Astrocyte (in vitro differentiated cells and primary cell): ENCODE measurements at regions not wholly inside any gene's neighbourhood (a gene's known extent, or its start where the extent isn't known, plus 50 kb on each side); places are given as distances from the start of the nearest gene placed in this dataset.

Experiments
- DNase-seq: peaks from one replicate; pipeline ENCODE4 v3.0.0-alpha.2; 2010; ENCODE audit warnings: low read depth
- FAIRE-seq: peaks from 2 replicates; lab custom pipeline; 2011; peaks lifted over from hg19 to GRCh38; lab: Jason Lieb, UNC
- H2AFZ ChIP-seq: 2 replicates; pipeline ENCODE4 v1.6.0; 2012; ENCODE audit warnings: low read depth, low read length, inconsistent platforms
- H3K27ac ChIP-seq: 2 replicates; pipeline ENCODE4 v1.5.1; 2011; ENCODE audit warnings: low read depth, low read length, inconsistent platforms
- H3K27me3 ChIP-seq: 2 replicates; pipeline ENCODE4 v1.6.0; 2011; ENCODE audit warnings: low read length, inconsistent platforms; ENCODE audit not compliant: insufficient read depth
- H3K36me3 ChIP-seq: 2 replicates; pipeline ENCODE4 v1.5.1; 2011; ENCODE audit warnings: low read length, inconsistent platforms; ENCODE audit not compliant: insufficient read depth
- H3K4me1 ChIP-seq: 2 replicates; pipeline ENCODE4 v1.5.1; 2011; ENCODE audit warnings: low read length, inconsistent platforms; ENCODE audit not compliant: insufficient read depth
- H3K4me2 ChIP-seq: 2 replicates; pipeline ENCODE4 v1.6.0; 2012; ENCODE audit warnings: low read length, inconsistent platforms
- H3K4me3 ChIP-seq: 2 replicates; pipeline ENCODE4 v1.5.1; 2011; ENCODE audit warnings: low read depth, mild to moderate bottlenecking, low read length, inconsistent platforms; ENCODE audit not compliant: insufficient read depth
- H3K79me2 ChIP-seq: 2 replicates; pipeline ENCODE4 v1.6.0; 2012; ENCODE audit warnings: mild to moderate bottlenecking, low read length, inconsistent platforms; ENCODE audit not compliant: insufficient read depth
- H3K9ac ChIP-seq: 2 replicates; pipeline ENCODE4 v1.6.0; 2012; ENCODE audit warnings: mild to moderate bottlenecking, low read length, inconsistent platforms
- H3K9me3 ChIP-seq: 2 replicates; pipeline ENCODE4 v1.5.1; 2012; ENCODE audit warnings: low read depth, mild to moderate bottlenecking, low read length, inconsistent platforms; ENCODE audit not compliant: insufficient read depth
- H4K20me1 ChIP-seq: 2 replicates; pipeline ENCODE4 v1.6.0; 2012; ENCODE audit warnings: low read length, inconsistent platforms; ENCODE audit not compliant: insufficient read depth
- H3K27ac Mint-ChIP-seq: one replicate; pipeline ENCODE4 v1.8.0; 2021; ENCODE audit warnings: mild to moderate bottlenecking, mixed read lengths; ENCODE audit not compliant: unreplicated experiment
- H3K27me3 Mint-ChIP-seq: one replicate; pipeline ENCODE4 v1.8.0; 2021; ENCODE audit warnings: low read depth, mixed read lengths; ENCODE audit not compliant: unreplicated experiment
- H3K36me3 Mint-ChIP-seq: one replicate; pipeline ENCODE4 v1.8.0; 2021; ENCODE audit warnings: low read depth, mixed read lengths; ENCODE audit not compliant: unreplicated experiment
- H3K4me1 Mint-ChIP-seq: one replicate; pipeline ENCODE4 v1.8.0; 2021; ENCODE audit warnings: low read depth, mixed read lengths; ENCODE audit not compliant: unreplicated experiment
- H3K4me3 Mint-ChIP-seq: one replicate; pipeline ENCODE4 v1.8.0; 2021; ENCODE audit warnings: mild to moderate bottlenecking, moderate library complexity, mixed read lengths; ENCODE audit not compliant: unreplicated experiment
- H3K9me3 Mint-ChIP-seq: one replicate; pipeline ENCODE4 v1.8.0; 2021; ENCODE audit warnings: mild to moderate bottlenecking, mixed read lengths; ENCODE audit not compliant: unreplicated experiment
- CTCF ChIP-seq: IDR thresholded peaks from 2 replicates; pipeline ENCODE4 v1.5.1; 2011; ENCODE audit warnings: low read depth, mild to moderate bottlenecking, inconsistent platforms, low read length, moderate library complexity; ENCODE audit not compliant: insufficient read depth
- EZH2 ChIP-seq: IDR thresholded peaks from 2 replicates; pipeline ENCODE4 v1.6.1; 2012; ENCODE audit warnings: mild to moderate bottlenecking, low read length, inconsistent platforms; ENCODE audit not compliant: insufficient read depth

DNA sequence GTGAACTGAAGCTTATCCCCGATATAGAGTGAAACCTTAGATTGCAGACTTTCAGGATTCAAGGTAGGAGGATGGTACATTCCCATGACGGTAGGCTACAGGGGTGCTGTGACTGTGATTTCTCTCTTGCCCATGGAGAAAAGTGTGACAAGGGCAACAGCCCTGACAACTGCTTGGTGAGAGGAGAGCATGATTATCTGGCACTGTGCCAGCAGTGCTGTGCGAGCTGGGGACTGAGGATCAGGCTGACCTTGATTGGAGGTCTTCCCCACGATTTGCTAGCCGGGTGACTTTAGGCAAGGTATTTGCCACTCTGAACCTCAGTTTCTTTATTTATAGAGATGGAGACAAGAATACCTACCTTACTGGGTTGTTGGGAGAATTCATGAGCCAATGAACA lies 229.5 kb downstream of the PTEN start:
- FAIRE-seq: no peak
- no peak overlapping the region for H3K4me3 Mint-ChIP-seq
- no peaks in the 10 kb centered on the region for H3K79me2 ChIP-seq
- no peaks in the 10 kb centered on the region for H3K4me1 ChIP-seq
- H3K4me2 ChIP-seq: no peak overlapping the region
- no peak overlapping the region for H3K27ac Mint-ChIP-seq
- H4K20me1 ChIP-seq: no peaks in the 10 kb centered on the region
- no peaks in the 10 kb centered on the region for H3K9me3 Mint-ChIP-seq
- H3K36me3 Mint-ChIP-seq: no peaks in the 10 kb centered on the region
- no peak overlapping the region for H2AFZ ChIP-seq
- H3K36me3 ChIP-seq: no peaks in the 10 kb centered on the region
- peaks cover 4% of the 10 kb centered on the region for H3K27me3 Mint-ChIP-seq
- H3K4me3 ChIP-seq: no peak overlapping the region
- H3K9me3 ChIP-seq: no peaks in the 10 kb centered on the region
- H3K27me3 ChIP-seq: no peaks in the 10 kb centered on the region
- H3K4me1 Mint-ChIP-seq: peaks cover 4% of the 10 kb centered on the region
- DNase-seq: no peak
- H3K9ac ChIP-seq: no peak overlapping the region
- no peak overlapping the region for H3K27ac ChIP-seq
- TF ChIP-seq EZH2 (no peak), CTCF (no peak)

DNA sequence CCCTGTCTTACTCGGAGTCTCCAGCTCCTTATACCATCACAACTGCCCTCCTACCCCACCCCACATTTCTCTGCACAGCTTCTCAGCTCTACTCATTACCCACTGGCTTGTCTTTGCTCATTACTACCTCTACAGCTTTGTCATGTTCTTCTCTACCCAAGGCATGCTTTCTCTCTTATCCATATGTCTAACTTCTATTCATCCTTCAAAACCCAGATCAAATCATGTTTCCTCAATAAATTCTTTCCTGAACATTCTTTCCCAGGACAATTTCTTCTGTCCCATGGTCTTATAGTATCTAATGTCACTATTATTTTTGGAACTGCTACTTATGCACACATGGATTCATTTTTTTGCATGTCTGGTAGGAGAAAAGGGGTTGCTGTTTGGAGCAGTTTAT lies 231.4 kb downstream of the PTEN start:
- no peak for FAIRE-seq
- no peaks in the 10 kb centered on the region for H3K36me3 Mint-ChIP-seq

More for the DNA sequence above, 231.4 kb downstream of the PTEN start:
- H3K27ac ChIP-seq: no peak overlapping the region
- no peak overlapping the region for H3K27ac Mint-ChIP-seq
- no peak overlapping the region for H3K9ac ChIP-seq
- H3K79me2 ChIP-seq: no peaks in the 10 kb centered on the region
- no peak for TF ChIP-seq CTCF
- no peak for TF ChIP-seq EZH2
- no peaks in the 10 kb centered on the region for H3K4me1 Mint-ChIP-seq
- H3K4me2 ChIP-seq: no peak overlapping the region
- H4K20me1 ChIP-seq: no peaks in the 10 kb centered on the region
- H3K4me3 ChIP-seq: no peak overlapping the region
- H3K4me3 Mint-ChIP-seq: no peak overlapping the region
- no peaks in the 10 kb centered on the region for H3K9me3 Mint-ChIP-seq
- no peaks in the 10 kb centered on the region for H3K9me3 ChIP-seq
- H3K27me3 ChIP-seq: no peaks in the 10 kb centered on the region
- no peaks in the 10 kb centered on the region for H3K4me1 ChIP-seq
- H2AFZ ChIP-seq: no peak overlapping the region
- no peak for DNase-seq
- no peaks in the 10 kb centered on the region for H3K36me3 ChIP-seq
- H3K27me3 Mint-ChIP-seq: peaks cover 2% of the 10 kb centered on the region
